CD4-positive, alpha-beta T cell treated with Interleukin-4 for 1 hour (primary cell): ENCODE measurements at regions not wholly inside any gene's neighbourhood (a gene's known extent, or its start where the extent isn't known, plus 50 kb on each side); places are given as distances from the start of the nearest gene placed in this dataset.
"Not testable (repeated sequence)": the region's sequence is repeated elsewhere in the genome, so short reads cannot be mapped to it uniquely, and the experiment has no call there.

Experiments
- DNase-seq, 2 donors: peaks; one replicate each; pipeline ENCODE4 v3.0.0-alpha.2; 2020 to 2022

DNA sequence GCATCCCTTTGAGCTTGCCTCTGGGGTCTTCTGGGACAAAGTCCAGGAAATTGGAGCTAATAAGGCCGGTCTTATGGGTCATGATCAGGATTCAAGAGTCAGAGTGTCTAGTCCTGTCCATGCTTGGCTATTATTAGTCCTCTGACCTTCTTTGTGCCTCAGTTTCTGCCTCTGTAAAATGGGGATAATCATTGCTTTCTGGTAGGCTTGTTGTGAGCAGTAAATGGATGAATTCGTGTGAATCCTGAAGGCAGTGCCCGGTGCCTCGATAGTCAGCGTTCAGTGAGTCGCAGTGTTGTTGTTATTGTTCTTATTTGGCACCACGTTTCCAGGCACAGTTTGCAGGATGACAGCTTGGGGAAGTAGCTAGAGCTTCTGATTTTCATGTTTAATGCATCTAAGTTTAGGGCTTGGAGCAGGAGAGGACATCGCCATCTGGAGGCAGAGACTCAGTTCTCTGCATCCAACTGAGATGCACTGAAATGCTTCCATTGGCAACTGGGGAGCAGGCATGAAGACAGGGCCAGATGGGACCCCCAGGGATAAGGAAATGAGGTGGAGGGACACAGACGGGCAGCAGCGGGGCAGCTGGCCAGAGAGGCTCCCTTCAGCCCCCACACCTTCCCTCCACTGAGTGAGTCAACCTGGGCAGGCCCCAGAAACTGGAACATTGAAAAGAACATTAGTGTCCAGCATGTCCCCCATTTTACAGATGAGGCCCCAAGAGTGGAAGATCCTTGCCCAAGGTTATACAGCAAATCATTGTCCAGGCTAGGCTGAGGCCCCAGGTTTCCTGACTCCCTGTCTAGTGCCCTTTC lies 160.3 kb downstream of the PTPRU start:
- DNase-seq = no peak

DNA sequence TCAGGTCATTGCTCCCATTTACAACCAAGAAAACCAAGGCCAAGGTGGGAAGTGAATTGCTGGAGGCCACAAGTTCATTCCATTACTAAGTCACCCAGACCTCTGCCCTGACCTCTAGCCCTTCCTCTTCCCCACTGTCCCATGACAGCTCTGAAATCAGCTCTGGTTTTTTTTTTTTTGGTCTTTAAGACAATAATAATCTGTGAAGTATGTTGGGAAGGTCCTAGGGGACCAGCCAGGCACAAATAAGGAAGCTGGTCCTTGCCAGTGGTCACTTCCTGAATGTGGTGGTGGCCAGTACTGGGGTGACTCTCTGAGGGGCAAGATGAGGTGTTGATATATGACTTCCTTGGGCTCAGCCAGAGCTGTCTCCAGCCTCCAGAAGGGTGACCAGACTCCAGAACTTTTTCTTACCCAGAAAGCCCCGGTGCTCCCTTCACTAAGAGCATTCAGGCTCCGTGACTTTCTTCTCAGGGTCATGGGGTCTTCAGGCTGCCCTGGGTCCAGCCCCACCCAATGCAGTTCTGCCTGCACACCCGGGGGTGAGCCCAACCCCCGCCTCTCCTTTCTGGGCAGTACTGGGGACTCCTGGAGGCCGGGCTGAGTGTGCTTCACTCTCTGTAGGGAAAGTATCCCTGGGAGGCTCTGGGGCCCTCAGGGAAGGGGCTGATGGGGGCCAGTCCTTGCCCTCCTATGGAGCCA lies 159.6 kb downstream of the PTPRU start:
- DNase-seq = no peak

DNA sequence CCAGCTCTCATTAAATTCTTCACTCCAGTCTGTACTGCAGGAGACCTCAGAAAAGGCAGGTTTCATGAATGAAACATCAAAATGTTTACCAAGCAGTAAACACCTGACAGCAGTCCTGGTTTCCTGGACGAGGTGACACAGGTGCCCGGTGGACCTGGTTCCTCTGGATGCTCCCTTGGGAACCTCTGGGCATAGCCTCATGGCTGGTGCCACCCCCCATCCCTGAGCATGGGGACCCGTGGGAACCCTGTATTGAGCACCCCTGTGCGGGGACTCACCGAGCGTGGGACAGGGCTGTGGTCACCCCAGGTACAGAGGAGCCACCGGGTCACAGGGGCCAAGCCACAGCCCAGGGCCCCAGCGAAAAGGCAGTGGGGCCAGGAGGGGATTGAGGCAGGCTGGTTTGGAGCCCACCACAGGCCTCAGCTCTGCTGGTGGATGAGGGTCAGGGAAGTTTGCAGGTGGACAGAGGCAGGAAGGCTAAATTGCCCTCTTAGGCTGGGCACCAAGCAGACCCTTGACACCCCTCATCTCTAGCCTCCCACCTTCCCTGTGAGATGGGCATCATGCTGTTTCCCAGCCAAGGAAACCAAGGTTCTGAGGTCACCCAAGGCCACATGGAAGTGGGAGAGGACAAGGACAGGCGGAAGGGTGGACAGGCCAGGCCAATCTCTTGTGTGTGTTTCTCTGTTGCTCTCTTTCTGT lies 158.4 kb downstream of the PTPRU start:
- no peak for DNase-seq

DNA sequence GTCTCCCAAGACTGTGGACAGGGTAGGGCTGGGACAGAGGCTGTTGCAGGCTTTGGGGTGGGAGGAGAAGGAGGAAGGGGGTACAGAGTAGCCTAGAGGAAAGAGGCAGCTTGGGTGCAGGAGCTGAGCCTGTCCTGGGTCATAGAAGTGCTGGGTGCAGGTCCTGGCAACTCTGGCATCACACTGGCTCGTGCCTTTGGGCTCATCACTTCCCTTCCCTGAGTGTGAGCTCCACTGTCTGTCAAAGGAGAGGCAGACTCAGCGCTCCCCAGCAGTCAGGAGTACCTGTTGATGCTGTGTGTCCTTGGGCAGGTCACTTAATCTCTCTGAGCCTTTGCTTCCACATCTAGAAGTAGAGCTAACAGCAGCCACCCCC lies 157.1 kb downstream of the PTPRU start:
- DNase-seq = no peak

DNA sequence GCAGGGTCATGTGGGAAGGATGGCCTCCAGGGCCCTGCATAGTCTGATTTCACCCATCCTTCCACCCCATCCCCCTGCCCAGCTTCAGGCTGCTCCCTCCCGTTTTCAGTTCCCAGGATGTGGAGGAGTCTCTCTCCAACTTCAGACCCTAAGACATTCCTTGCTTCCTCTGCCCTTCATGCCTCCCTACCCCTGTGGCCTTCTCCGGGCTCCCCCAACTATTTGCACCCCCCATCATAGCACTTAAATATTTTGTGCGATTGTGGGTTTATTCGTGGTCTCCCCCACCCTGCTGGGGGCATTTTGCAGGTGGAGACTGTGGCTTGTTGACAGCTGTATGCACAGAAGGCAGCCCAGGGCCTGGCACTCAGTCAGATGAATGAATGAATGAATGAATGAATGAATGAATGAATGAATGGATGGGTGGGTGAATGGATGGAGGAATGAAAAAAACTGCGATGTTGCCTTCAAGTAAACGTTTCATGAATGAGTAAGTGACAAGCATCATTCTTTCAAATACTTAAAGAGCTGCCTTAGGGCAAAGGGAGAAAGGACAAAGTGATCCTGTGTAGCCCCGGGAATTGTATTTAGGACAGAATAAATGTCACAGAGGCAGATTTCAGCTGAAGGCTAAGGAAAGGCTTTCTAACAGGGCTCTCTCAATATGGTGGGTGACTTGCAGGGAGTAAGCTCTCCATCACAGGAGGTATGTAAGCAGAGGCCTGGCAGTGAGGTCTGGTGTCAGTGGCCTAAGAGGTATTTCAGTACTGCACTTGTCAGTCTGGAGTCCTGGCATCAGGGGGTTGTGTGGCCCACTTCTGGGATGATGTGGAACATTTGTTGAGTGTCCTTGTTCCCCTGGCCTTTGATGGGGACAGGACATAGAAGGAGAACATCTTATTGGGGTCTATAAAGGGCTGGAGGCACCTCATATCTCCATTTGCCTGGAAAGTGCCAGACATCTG lies 156.4 kb downstream of the PTPRU start:
- no peak for DNase-seq

DNA sequence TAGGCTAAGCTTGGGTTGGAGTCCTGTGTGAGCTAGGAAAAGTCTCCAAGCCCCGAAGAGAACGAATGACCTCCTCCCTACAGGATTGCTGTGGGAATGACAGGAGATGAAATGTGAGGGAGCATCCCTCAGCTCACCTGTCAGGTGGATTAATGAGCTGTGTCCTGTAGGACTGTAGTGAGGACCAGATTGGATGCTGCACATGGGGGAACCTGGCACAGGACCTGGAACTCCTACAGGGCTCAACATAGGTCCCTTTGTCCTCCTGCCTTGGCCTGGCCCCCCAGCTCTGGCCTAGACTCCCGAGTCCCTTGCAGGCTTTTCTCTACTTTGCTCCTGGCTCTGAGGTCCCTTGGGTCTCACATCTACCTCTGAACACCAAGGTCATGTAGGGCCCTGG lies 155.7 kb downstream of the PTPRU start:
- DNase-seq = no peak

DNA sequence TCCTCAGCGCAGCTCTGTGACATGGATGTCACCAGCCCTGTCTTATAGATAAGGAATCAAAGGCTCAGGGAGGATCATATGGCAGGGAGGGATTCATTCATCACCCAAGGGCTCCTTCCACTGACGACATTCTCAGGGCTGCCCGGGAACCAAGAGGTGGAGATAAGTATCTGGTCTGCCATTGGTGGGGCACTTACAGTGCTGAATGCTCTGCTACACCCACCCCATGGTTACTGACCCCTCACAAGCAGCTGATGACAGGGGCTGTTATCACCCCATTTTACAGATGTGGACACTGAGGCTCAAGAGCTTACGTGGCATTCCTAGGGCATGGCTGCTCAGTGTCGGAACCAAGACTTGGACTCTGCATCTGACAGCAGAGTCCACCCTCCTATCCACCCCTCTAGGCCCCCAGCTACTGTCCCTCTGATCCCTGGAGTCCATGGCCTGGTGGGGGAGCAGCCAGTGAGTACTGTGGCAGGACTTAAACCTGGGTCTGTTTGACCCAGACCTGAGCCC lies 155.1 kb downstream of the PTPRU start:
- DNase-seq = no peak

DNA sequence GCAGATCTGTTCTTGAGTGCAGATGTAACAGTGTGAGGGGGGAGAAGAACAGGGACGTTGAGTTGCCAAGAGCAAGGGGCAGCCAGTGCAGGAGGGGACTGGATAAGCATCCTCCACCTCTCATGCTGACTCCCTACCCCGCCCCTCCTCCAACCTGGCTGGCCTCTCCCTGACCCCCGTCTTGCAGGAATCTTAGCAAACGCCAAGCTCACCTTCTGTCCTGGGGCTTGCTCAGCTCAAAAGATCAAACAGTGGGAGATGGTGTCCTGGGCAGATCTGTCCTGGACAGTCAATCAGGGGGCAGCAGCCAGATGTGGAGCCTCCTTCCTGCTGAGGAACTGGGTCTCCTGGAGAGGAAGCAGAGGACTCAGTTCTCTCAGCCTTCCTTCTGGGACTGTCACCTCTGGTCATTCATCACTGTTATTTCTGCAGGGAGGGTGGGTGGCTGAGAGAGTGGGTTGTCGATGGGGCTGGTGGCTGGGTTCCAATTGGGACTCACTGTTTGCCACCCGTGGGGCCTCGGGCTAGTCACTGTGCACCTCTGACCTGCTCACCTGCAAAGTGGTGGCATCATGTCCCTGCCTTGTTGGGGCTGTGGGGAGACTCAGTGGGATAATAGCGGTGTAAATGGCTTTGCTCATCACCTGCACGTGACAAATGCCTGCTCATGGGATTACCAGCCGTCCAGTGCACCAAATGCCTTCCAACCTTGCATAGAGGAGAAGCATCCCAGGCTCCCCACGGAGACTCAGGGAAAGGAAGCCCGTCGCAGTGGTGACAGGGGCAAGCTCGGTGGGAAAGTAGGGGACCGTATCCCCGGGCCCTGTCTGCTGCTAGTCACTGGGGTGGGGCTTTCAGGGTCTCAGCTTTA lies 154.4 kb downstream of the PTPRU start:
- no peak for DNase-seq

DNA sequence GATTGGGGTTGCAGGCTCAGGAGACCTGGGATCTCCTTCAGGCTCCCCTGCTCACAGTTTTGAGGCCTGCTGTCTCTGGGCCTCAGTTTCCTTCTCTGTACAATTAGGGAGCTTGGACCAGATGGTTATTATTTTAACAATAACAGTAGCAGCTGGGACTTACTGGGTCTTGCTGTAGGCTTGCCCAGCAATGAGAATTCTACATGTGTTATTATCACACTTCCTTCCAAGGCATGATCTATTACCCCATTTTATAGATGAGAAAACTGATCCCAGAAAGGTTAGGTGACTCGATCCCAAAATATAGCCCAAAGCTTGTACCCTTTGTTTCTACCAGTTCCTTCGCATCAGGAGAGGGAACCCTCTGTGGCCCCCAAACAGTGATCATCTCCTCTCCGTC lies 153.8 kb downstream of the PTPRU start:
- DNase-seq = no peak

DNA sequence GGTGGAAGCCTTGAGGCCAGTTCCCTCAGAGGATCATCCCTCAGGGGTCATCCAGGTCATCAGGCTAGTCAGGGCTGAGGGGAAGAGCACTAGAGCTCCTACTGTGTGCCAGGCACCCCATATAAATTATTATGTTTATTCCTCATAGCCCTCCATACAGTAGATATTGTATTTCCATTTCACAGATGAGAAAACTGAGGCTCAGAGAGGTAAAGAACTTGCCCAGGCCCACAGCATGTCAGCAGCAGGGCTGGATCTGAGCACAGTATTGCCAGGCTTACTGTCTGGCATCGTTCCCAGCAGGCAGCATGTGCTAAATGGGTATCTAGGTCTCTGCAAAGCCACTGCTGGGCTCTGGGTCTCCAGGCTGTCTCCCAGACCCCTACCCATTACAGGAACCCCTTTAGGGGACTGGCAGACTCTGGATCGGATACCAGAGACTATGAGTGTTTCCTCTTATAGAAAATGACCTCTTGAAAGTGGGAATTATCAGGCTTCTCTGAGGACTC lies 153.3 kb downstream of the PTPRU start:
- DNase-seq = no peak

DNA sequence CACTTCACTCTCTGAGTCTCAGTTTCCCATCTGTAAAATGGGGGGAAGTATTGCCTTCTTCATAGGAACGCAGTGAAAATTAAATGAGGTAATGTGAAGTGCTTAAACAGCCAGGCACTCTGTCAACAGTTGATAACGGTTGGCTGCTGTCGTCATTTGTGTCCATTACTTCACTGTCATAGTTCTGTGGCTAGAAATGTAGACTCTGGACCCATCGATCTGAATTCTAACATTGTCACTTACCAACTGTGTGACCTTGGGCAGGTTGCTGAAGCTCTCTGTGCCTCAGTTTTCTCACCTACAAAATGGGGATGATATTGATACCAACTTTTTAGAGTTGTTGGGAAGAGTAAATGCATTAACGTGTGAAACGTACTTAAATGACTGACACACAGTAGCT lies 152.6 kb downstream of the PTPRU start:
- DNase-seq = no peak

DNA sequence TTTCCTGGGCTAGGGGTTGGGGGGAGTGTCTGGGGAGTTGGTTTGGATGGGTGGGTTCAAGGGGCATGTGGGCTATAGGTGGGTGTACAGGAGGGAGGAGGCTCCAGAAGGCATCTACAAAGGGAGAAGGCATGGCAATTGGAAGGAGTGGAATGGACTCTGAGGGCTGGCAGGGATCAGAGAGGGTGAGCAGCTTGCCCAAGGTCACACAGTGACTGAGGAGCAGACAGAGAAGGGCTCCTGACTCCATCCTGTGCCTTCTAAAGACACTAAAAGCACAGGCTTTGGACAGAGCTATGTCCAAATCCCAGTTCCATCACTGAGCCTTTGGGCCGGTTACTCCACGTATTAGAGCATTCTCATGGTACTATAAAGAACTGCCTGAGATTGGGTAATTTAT lies 151.8 kb downstream of the PTPRU start:
- no peak for DNase-seq

DNA sequence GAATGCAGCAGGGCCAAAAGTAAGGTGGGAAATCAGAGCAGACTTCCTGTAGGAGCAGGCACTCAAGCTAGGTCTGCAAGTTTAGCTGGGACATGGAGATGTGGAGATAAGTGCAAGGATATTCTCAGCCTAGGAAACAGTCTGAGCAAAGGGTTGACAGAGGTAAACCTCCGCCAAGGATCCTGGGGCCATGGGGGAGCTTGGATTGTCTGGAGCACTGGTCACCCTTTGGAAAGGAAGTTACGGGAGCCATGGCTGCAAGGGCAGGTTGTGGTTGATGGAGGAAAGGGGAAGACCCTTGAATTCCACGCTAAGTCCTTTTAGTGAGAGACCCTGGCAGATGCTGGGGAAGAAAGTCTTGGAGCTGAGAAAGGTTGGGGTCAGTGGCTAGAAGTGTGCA lies 150.9 kb downstream of the PTPRU start:
- DNase-seq = no peak

DNA sequence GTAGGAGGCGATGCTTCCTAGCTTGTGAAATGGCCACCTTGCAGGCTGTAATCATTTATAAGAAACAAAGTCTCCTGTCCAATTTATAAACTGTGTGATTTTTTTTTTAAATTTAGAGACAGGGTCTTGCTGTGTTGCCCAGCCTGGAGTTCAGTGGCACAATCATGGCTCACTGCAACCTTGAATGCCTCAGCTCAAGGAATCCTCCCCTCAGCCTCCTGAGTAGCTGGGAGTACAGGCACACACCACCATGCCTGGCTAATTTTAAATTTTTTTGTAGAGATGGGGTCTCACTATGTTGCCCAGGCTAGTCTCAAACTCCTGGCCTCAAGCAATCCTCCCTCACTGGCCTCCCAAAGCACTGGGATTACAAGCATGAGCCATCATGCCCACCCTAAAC lies 150.1 kb downstream of the PTPRU start:
- DNase-seq = not testable (repeated sequence)

DNA sequence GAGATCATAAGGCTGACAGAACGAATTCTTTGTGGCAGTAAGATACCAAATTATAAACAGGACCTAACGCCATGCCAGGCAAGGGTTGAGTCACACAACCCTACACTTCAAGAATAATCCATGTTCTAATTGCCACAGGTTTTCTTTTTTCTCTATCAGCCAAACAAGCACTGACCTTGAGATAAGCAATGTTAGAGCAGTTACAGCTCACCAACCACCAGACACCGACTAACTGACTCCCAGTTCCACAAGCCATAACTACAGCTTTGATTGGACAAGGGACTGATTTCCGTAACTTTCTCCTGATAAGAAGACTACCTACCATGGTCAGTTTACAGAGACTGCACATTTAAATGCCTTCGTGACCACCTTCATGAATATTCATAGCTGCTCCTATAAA lies 149.6 kb downstream of the PTPRU start:
- no peak for DNase-seq

DNA sequence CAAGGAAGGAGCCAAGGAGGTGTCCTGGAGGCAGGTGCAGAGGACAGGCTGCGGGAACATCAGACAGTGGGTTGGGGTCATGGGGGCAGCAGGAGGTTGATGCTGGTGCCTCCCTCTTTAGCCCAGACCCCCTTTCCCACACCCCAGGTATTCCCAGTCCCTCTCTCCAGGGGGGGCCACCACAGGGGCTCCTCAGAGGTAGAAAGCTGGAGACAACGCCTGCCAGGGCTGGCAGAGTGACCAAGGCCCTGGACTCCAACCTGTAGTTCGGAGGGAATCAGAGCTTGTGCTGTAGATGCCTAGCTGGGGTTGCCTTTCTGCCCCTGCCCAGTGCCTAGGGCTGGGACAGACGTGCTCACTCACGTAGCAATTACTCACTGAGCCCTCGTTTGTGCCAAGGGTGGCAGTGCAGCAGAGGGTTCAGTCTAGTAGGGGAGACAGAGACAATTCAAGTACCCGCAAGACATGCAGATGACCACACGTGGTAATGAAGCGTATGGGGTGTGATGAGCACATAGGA lies 148.2 kb downstream of the PTPRU start:
- DNase-seq = no peak

DNA sequence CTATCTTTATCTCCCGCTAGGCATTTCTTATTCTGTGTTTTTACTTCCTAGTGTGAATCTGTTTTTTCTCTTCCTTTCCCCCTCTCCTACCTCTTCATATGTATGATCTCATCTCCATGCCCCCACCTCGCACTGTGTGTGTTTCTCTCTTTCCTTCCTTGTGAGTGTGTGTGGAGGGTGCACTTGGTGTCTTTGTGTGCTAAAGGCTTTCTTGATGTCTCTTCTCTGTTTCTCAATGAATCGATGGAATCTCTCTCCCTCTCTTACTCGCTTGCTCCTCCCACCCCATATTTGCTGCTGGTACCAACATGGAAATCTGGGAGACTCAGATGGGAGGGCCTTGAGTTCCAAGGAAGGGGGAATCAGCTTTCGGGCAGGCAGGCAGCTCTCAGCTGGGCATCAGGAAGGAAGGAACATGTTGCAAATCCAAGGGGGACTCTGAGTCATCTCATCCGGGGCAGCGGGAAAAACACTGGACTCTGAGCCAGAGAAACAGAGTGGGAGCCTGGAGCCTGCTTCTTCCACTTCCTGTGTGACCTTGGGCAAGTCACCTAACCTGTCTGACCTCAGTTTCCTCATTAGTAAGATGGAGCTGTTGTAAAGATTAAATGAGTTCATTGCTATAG lies 147.5 kb downstream of the PTPRU start:
- no peak for DNase-seq

DNA sequence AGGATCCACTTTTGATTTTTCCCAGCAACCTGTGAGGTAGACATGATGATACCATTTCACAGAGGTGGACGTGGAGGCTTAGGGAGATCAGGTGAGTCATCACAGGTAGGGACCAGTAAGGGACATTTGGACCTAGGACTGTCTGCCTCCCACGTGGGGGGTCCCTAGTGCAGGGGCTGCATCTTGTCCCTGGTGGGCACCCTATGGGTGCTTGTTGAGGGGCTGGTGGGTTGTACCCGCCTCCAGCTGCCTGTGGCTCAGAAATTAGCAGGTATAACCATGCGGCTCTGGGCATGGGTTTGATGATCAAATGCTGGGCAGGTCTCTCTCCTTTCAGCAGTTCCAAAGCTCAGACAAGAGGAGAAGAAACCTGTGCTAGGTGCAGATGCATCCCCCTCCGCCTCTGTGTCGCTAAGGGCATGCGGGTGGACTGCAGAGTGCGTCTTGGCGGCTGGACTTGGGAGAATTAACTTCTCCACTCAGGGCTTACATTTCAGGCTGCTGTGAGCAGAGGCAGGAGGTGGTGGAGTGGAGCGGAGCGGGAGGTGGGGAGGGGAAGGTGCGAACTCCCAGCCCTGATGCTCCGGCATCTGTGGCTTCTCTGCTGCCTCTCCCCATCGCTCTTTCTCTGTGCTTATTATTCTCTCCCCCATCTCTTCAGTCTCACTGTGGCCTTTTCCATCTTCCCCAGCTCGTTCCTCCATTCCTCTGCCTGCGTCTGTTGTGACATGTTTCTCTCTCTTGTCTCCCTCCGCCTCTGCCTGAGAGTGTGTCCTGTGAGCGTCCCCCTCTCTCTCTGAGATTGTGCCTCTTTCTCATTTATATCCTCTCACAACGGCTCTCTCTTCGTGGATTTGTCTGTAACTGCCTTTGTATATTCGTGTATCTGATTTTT lies 146.8 kb downstream of the PTPRU start:
- no peak for DNase-seq

DNA sequence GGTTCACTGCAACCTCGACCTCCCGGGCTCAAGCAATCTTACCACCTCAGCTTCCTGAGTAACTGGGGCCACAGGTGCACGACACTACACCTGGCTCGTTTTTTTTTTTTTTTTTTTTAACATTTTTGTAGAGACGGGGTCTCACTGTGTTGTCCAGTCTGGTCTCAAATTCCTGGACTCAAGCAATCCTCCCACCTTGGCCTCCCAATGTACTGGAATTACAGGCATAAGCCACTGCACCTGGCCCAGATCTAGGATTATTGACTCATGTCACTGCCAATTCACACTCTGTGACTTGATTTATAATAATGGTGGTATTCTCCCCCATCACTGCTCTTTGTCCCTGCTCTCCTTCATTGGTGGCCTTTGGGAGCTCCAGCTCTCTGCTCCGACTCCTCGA lies 145.1 kb downstream of the PTPRU start:
- DNase-seq = no peak

DNA sequence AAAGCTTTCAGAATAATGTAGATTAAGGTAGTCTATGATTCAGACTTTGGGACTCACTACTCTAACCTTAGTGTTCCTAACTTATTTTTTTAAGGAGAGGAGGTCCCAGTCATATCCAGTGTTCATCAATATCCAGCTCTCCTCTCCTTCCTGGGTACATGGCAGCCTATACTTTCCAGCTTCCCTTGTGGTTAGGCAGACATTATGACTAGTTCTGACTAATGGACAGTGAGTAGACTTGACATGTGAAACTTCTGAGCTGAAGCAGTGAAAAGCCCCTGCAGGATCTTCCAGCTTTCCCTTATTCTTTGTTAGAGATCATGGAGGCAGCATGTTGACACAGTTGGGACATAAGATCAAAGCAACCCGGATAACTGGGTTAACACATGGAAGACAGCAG lies 144.2 kb downstream of the PTPRU start:
- DNase-seq = no peak
